Transverse colon (tissue), 4 donors: ENCODE measurements at regions not wholly inside any gene's neighbourhood (a gene's known extent, or its start where the extent isn't known, plus 50 kb on each side); places are given as distances from the start of the nearest gene placed in this dataset.

Source experiments
- POLR2AphosphoS5 ChIP-seq, 3 donors: sonication (generic); formaldehyde crosslinking; IDR thresholded peaks; one replicate each; pipeline ENCODE4 v1.6.1; 2016; ENCODE audit warnings: antibody characterized with exemption in 3 of 3
- TF ChIP-seq, protein P1 (sequence below), 5 experiments: fragments of 200-600 bp in 3 of 5; fragments of 450-650 bp in 2 of 5; sonication (generic) in 3 of 5; IDR thresholded peaks; 1 replicate in 2 of 5; 2 replicates in 3 of 5; pipeline ENCODE4 v1.5.1; 2016 to 2017; ENCODE audit warnings: antibody characterized with exemption in 5 of 5, inconsistent platforms in 3 of 5, mild to moderate bottlenecking in 2 of 5, moderate library complexity in 1 of 5

DNA sequence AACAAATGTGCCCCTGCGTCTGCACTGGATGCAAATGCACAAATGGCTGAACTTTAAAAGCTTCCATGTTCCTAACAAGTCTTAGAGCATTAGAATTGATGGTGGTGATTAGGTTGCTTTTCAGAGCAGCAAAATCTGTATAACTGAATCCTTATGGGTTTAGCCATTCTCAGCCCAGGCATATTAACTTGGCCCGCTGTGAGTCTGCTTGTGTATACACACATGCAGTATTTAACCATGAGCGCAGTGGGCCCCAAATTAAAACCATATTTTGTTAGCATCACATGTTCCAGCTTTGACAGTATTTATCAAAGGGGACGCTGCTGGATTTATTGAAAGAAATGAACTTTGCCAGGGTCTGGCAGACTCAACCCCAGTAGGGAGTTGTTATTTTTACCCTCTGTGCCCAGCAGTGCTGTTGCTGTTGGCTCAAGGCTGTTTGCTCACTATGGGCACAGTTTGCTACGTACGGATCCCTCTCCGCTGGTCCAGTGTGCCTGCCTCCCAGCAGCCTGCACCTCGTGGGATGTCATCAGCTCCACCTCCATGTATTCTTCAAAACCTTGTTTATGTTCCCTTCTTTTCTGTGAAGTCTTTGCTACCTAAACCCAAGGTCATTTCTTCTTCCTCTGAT, 144.7 kb downstream of the QRSL1 start:
- TF ChIP-seq, protein P1, sequence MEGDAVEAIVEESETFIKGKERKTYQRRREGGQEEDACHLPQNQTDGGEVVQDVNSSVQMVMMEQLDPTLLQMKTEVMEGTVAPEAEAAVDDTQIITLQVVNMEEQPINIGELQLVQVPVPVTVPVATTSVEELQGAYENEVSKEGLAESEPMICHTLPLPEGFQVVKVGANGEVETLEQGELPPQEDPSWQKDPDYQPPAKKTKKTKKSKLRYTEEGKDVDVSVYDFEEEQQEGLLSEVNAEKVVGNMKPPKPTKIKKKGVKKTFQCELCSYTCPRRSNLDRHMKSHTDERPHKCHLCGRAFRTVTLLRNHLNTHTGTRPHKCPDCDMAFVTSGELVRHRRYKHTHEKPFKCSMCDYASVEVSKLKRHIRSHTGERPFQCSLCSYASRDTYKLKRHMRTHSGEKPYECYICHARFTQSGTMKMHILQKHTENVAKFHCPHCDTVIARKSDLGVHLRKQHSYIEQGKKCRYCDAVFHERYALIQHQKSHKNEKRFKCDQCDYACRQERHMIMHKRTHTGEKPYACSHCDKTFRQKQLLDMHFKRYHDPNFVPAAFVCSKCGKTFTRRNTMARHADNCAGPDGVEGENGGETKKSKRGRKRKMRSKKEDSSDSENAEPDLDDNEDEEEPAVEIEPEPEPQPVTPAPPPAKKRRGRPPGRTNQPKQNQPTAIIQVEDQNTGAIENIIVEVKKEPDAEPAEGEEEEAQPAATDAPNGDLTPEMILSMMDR (IDR thresholded peaks at IDR 0.05), result no peak
- no peak for TF ChIP-seq POLR2AphosphoS5 (IDR thresholded peaks at IDR 0.05)
